Neural progenitor cell (in vitro differentiated cells): ENCODE measurements at regions not wholly inside any gene's neighbourhood (a gene's known extent, or its start where the extent isn't known, plus 50 kb on each side); places are given as distances from the start of the nearest gene placed in this dataset.

ENCODE experiments used
- EZH2 ChIP-seq: fragments of 200-600 bp; sonication (generic); IDR thresholded peaks from 2 replicates; pipeline ENCODE4 v1.6.1; 2017; ENCODE audit warnings: antibody characterized with exemption, mild to moderate bottlenecking, moderate library complexity
- TF ChIP-seq, protein P1 (sequence below): fragments of 200-600 bp; sonication (generic); IDR thresholded peaks from 2 replicates; pipeline ENCODE4 v1.5.1; 2017; ENCODE audit warnings: antibody characterized with exemption, mild to moderate bottlenecking

GRCh38 chr3:27553886-27554540 lies 69.8 kb upstream of the SLC4A7 start:
- TF ChIP-seq EZH2 = no peak
- TF ChIP-seq, protein P1, sequence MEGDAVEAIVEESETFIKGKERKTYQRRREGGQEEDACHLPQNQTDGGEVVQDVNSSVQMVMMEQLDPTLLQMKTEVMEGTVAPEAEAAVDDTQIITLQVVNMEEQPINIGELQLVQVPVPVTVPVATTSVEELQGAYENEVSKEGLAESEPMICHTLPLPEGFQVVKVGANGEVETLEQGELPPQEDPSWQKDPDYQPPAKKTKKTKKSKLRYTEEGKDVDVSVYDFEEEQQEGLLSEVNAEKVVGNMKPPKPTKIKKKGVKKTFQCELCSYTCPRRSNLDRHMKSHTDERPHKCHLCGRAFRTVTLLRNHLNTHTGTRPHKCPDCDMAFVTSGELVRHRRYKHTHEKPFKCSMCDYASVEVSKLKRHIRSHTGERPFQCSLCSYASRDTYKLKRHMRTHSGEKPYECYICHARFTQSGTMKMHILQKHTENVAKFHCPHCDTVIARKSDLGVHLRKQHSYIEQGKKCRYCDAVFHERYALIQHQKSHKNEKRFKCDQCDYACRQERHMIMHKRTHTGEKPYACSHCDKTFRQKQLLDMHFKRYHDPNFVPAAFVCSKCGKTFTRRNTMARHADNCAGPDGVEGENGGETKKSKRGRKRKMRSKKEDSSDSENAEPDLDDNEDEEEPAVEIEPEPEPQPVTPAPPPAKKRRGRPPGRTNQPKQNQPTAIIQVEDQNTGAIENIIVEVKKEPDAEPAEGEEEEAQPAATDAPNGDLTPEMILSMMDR = no peak
